GM19395 (cell line): ENCODE measurements at regions not wholly inside any gene's neighbourhood (a gene's known extent, or its start where the extent isn't known, plus 50 kb on each side); places are given as distances from the start of the nearest gene placed in this dataset.
A peak's percentile ranks its signal among the peaks of the same experiment; 100 is the strongest.

Experiments used
- ATAC-seq: cut with Tn5 transposase; IDR thresholded peaks from one replicate; pipeline ENCODE4 v1.9.1; 2021; ENCODE audit warnings: mild to moderate bottlenecking, moderate library complexity; ENCODE audit not compliant: unreplicated experiment

GRCh38 chr9:26742828-26743476 lies 149.7 kb downstream of the CAAP1 start:
- ATAC-seq: no peak

- no peak for ATAC-seq
Observed at GRCh38 chr9:26735160-26735559, 157.4 kb downstream of the CAAP1 start.

- no peak for ATAC-seq
Observed at GRCh38 chr9:26729187-26729586, 163.4 kb downstream of the CAAP1 start.

GRCh38 chr9:26727471-26727870 lies 165.1 kb downstream of the CAAP1 start:
- peak; percentile 86 for ATAC-seq

- ATAC-seq: no peak
Observed at GRCh38 chr9:26725573-26725972, 167.0 kb downstream of the CAAP1 start.

GRCh38 chr9:26723486-26723885 lies 169.1 kb downstream of the CAAP1 start:
- peak; percentile 65 for ATAC-seq

- no peak for ATAC-seq
Observed at GRCh38 chr9:26722755-26723154, 169.8 kb downstream of the CAAP1 start.

GRCh38 chr9:26710008-26710407 lies 182.6 kb downstream of the CAAP1 start:
- ATAC-seq: no peak

GRCh38 chr9:26706223-26706622 lies 186.4 kb downstream of the CAAP1 start:
- ATAC-seq: no peak

GRCh38 chr9:26695298-26695622 lies 197.3 kb downstream of the CAAP1 start:
- no peak for ATAC-seq

GRCh38 chr9:26694381-26695297 lies 198.0 kb downstream of the CAAP1 start:
- no peak for ATAC-seq

- ATAC-seq: no peak
Observed at GRCh38 chr9:26689041-26689440, 203.6 kb downstream of the CAAP1 start.

GRCh38 chr9:26687421-26687820 lies 205.2 kb downstream of the CAAP1 start:
- no peak for ATAC-seq

- ATAC-seq: no peak
Observed at GRCh38 chr9:26685818-26686217, 206.8 kb downstream of the CAAP1 start.

GRCh38 chr9:26684029-26684428 lies 208.6 kb downstream of the CAAP1 start:
- ATAC-seq: no peak

- ATAC-seq: no peak
Observed at GRCh38 chr9:26682796-26683496, 209.7 kb downstream of the CAAP1 start.

- ATAC-seq: no peak
Observed at GRCh38 chr9:26682041-26682440, 210.6 kb downstream of the CAAP1 start.

GRCh38 chr9:26677965-26678706 lies 214.5 kb downstream of the CAAP1 start:
- ATAC-seq: no peak

GRCh38 chr9:26675035-26675434 lies 217.6 kb downstream of the CAAP1 start:
- ATAC-seq: no peak

GRCh38 chr9:26673261-26673660 lies 219.3 kb downstream of the CAAP1 start:
- no peak for ATAC-seq
